Esophagus squamous epithelium (tissue), 4 donors: ENCODE measurements at regions not wholly inside any gene's neighbourhood (a gene's known extent, or its start where the extent isn't known, plus 50 kb on each side); places are given as distances from the start of the nearest gene placed in this dataset.

Source experiments
- CTCF ChIP-seq, 6 experiments: fragments of 450-650 bp in 4 of 6; fragments of 200-600 bp in 2 of 6; sonication (generic) in 2 of 6; IDR thresholded peaks; one replicate each; pipeline ENCODE4 v1.5.1; 2016 to 2019; ENCODE audit warnings: antibody characterized with exemption in 6 of 6, mild to moderate bottlenecking in 4 of 6, moderate library complexity in 4 of 6
- POLR2A ChIP-seq, 4 donors: fragments of 450-650 bp; IDR thresholded peaks; one replicate each; pipeline ENCODE4 v1.6.1; 2017; ENCODE audit warnings: antibody characterized with exemption in 4 of 4, mild to moderate bottlenecking in 4 of 4, moderate library complexity in 3 of 4

DNA sequence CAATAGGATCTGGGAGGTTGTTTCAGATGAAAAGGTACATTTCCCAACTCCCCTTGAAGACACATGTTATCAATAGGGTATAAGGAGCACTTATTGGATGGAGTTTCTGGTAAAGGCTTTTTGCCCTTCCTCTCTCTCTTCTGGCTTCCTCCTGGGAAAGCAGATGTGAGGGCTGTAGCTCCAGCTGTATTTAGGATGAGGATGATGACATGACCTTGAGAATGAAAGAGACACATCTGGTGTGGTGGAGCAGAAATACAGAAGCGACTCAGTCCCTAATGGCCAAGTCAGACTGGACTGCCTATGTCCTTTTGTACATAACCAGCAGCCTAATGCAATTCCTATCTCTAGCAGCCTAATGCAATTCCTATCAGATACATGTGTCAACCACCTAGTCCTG lies 100.9 kb upstream of the NXPH2 start:
- TF ChIP-seq CTCF (IDR thresholded peaks at IDR 0.05) (no peak), POLR2A (IDR thresholded peaks at IDR 0.05) (no peak)
